HL-60 (cell line): ENCODE measurements at regions not wholly inside any gene's neighbourhood (a gene's known extent, or its start where the extent isn't known, plus 50 kb on each side); places are given as distances from the start of the nearest gene placed in this dataset.

Source experiments
- DNase-seq, 2 experiments: peaks; one replicate each; pipeline ENCODE4 v3.0.0-alpha.2; 2010 to 2020; ENCODE audit warnings: low read depth in 1 of 2, low spot score in 1 of 2
- H3K27ac ChIP-seq: fragments of 250-450 bp; sonication (Bioruptor Pico); replicated peaks from 2 replicates; pipeline ENCODE4 v1.5.1; 2020; ENCODE audit warnings: mild to moderate bottlenecking, moderate library complexity
- H3K27me3 ChIP-seq: fragments of 250-450 bp; sonication (Bioruptor Pico); 2 replicates; pipeline ENCODE4 v1.5.1; 2021; ENCODE audit warnings: mild to moderate bottlenecking, moderate library complexity; ENCODE audit not compliant: insufficient read depth, poor library complexity, severe bottlenecking
- H3K4me3 ChIP-seq: replicated peaks from 2 replicates; pipeline ENCODE4 v1.5.1; 2011; ENCODE audit warnings: mild to moderate bottlenecking, control low read depth, low read length; ENCODE audit not compliant: insufficient read depth
- GABPA ChIP-seq: IDR thresholded peaks from 2 replicates; pipeline ENCODE4 v1.6.1; 2012; ENCODE audit warnings: low read depth
- POLR2AphosphoS5 ChIP-seq: IDR thresholded peaks from 2 replicates; pipeline ENCODE4 v1.6.1; 2012; ENCODE audit warnings: low read depth
- SPI1 ChIP-seq: IDR thresholded peaks from 2 replicates; pipeline ENCODE4 v1.6.1; 2012; ENCODE audit warnings: low read depth, mild to moderate bottlenecking, borderline replicate concordance
- TF ChIP-seq, protein P1 (sequence below): IDR thresholded peaks from one replicate; pipeline ENCODE4 v1.5.1; 2011; ENCODE audit warnings: low read length, control low read depth, inconsistent platforms; ENCODE audit not compliant: insufficient read depth
- TF ChIP-seq, protein P2 (sequence below): IDR thresholded peaks from 2 replicates; pipeline ENCODE4 v1.6.1; 2012; ENCODE audit warnings: low read depth; ENCODE audit not compliant: insufficient replicate concordance

DNA sequence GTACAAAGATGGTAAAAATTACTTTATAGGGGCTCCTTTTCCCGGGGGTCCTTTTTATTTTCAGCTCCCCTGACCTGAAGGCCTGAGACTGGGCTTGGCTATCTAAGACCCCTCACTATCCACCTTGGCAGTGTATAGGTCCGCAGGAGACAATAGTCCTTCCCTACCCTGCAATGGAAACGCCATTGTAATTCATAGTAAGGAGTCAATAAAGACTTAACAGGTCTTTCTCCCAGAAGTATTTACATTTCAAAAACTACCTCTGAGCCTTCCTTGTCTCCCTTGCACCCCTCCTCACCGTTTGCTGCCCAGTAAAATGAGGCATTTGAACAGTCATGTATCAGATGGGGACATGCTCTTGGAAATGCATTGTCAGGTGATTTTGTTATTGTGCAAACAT is 401.2 kb upstream of the CNKSR2 start:
- DNase-seq = no peak
- no peak overlapping the region for H3K27ac ChIP-seq
- TF ChIP-seq, protein P1, sequence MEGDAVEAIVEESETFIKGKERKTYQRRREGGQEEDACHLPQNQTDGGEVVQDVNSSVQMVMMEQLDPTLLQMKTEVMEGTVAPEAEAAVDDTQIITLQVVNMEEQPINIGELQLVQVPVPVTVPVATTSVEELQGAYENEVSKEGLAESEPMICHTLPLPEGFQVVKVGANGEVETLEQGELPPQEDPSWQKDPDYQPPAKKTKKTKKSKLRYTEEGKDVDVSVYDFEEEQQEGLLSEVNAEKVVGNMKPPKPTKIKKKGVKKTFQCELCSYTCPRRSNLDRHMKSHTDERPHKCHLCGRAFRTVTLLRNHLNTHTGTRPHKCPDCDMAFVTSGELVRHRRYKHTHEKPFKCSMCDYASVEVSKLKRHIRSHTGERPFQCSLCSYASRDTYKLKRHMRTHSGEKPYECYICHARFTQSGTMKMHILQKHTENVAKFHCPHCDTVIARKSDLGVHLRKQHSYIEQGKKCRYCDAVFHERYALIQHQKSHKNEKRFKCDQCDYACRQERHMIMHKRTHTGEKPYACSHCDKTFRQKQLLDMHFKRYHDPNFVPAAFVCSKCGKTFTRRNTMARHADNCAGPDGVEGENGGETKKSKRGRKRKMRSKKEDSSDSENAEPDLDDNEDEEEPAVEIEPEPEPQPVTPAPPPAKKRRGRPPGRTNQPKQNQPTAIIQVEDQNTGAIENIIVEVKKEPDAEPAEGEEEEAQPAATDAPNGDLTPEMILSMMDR = no peak
- TF ChIP-seq SPI1 (no peak), POLR2AphosphoS5 (no peak), GABPA (no peak)
- TF ChIP-seq, protein P2, sequence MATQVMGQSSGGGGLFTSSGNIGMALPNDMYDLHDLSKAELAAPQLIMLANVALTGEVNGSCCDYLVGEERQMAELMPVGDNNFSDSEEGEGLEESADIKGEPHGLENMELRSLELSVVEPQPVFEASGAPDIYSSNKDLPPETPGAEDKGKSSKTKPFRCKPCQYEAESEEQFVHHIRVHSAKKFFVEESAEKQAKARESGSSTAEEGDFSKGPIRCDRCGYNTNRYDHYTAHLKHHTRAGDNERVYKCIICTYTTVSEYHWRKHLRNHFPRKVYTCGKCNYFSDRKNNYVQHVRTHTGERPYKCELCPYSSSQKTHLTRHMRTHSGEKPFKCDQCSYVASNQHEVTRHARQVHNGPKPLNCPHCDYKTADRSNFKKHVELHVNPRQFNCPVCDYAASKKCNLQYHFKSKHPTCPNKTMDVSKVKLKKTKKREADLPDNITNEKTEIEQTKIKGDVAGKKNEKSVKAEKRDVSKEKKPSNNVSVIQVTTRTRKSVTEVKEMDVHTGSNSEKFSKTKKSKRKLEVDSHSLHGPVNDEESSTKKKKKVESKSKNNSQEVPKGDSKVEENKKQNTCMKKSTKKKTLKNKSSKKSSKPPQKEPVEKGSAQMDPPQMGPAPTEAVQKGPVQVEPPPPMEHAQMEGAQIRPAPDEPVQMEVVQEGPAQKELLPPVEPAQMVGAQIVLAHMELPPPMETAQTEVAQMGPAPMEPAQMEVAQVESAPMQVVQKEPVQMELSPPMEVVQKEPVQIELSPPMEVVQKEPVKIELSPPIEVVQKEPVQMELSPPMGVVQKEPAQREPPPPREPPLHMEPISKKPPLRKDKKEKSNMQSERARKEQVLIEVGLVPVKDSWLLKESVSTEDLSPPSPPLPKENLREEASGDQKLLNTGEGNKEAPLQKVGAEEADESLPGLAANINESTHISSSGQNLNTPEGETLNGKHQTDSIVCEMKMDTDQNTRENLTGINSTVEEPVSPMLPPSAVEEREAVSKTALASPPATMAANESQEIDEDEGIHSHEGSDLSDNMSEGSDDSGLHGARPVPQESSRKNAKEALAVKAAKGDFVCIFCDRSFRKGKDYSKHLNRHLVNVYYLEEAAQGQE = no peak
- H3K27me3 ChIP-seq = no peaks in the 10 kb centered on the region
- H3K4me3 ChIP-seq = no peak overlapping the region

DNA sequence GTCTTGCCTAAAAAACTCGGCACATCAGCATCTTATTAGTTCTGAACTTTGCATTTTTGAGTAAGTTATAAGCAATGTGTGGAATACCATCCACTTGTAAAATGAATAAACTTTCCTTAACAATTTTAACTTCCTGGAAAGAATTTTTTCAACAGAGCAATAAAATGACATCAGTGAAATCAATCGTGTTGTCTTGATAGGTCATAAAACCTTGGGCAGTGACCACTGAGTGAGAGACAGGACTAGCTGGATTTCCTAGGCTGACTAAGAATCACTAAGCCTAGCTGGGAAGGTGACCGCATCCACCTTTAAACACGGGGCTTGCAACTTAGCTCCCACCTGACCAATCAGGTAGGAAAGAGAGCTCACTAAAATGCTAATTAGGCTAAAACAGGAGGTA is 403.0 kb upstream of the CNKSR2 start:
- no peak for DNase-seq
- TF ChIP-seq, protein P1 = no peak
- TF ChIP-seq, protein P2 = no peak
- TF ChIP-seq GABPA (no peak), SPI1 (no peak), POLR2AphosphoS5 (no peak)
- Histone ChIP-seq H3K27ac (no peak overlapping the region), H3K27me3 (no peaks in the 10 kb centered on the region), H3K4me3 (no peak overlapping the region)

DNA sequence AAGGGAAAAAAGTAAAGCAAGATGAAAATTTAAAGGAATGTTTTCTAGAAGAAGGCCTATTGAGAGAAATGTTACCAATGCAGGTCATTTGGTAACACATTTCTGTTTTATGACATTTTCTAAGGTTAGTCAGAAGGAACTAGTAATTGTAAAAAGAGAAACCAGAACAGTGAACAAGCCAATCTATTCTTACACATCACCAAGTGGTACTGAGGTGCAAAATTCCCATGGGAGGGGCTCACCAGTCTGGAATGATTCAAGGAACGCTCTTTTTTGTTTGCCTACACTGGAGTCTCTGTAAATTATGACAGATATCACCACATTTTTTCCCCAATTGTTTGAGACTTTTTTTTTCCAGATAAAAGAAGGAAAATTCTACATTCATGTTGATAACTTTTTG is 404.7 kb upstream of the CNKSR2 start:
- TF ChIP-seq GABPA (no peak), POLR2AphosphoS5 (no peak), SPI1 (no peak)
- TF ChIP-seq, protein P2 = no peak
- TF ChIP-seq, protein P1 = no peak
- Histone ChIP-seq H3K4me3 (no peak overlapping the region), H3K27ac (no peak overlapping the region), H3K27me3 (no peaks in the 10 kb centered on the region)
- DNase-seq = no peak
